ENCODE measurements at regions not wholly inside any gene's neighbourhood (a gene's known extent, or its start where the extent isn't known, plus 50 kb on each side); places are given as distances from the start of the nearest gene placed in this dataset.

GRCh38 chr11:45067966-45068365 is 78.5 kb upstream of the PRDM11 start:
- H3K4me1 ChIP-seq (ENCODE audit: control insufficient read depth in 2 of 2, insufficient read depth in 2 of 2, low read length in 2 of 2) = peaks cover 6% of the 10 kb centered on the region in 2 donors
- no peak overlapping the region for H3K9ac ChIP-seq (ENCODE audit: low read length)
- no peak for TF ChIP-seq CTCF (IDR thresholded peaks at IDR 0.05)
- TF ChIP-seq EZH2 (IDR thresholded peaks at IDR 0.05; ENCODE audit: borderline replicate concordance, insufficient read depth, low read depth, low read length, poor library complexity, severe bottlenecking) = no peak
- no peak overlapping the region for H2AFZ ChIP-seq (ENCODE audit: insufficient read depth, low read depth, low read length, poor library complexity, severe bottlenecking)
- ChIA-PET CTCF (interaction anchor here (0.7 to 1.5 kb wide), 4 partner anchors 10 to 109 kb away, joined by 3 to 4 read pairs (median 3); no protein-coding TSS in a partner anchor), POLR2A (interaction anchor here (0.7 kb wide), 1 partner anchor 42 kb away, joined by 3 read pairs; no protein-coding TSS in a partner anchor)
- DNase-seq = no peak
- H3K9me3 Mint-ChIP-seq (ENCODE audit: insufficient read depth) = no peaks in the 10 kb centered on the region
- ATAC-seq (ENCODE audit: low read depth) = no peak
- H4K20me1 ChIP-seq (ENCODE audit: control insufficient read depth, insufficient read depth, low read length, poor library complexity, severe bottlenecking) = no peaks in the 10 kb centered on the region
- no peak overlapping the region for H3K27ac ChIP-seq (ENCODE audit: low read length in 2 of 2)
- H3K4me3 Mint-ChIP-seq = no peak overlapping the region
- H3K27ac Mint-ChIP-seq = no peak overlapping the region
- H3K4me3 ChIP-seq (ENCODE audit: control extremely low read depth in 1 of 5, extremely low read depth in 1 of 5, insufficient read depth in 1 of 5, low read depth in 2 of 5, low read length in 4 of 5) = no peak overlapping the region
- peaks cover 21% of the 10 kb centered on the region for H3K4me1 Mint-ChIP-seq
- H3K79me2 ChIP-seq (ENCODE audit: control insufficient read depth, insufficient read depth, low read length) = no peaks in the 10 kb centered on the region
- H3K36me3 ChIP-seq (replicated peaks in 1 of 2; ENCODE audit: control extremely low read depth in 1 of 2, control insufficient read depth in 1 of 2, extremely low read depth in 1 of 2, insufficient read depth in 2 of 2, low read length in 1 of 2) = no peaks in the 10 kb centered on the region
- H3K27me3 ChIP-seq (replicated peaks in 1 of 4; ENCODE audit: control extremely low read depth in 1 of 4, control insufficient read depth in 3 of 4, insufficient read depth in 4 of 4, low read length in 3 of 4) = no peaks in the 10 kb centered on the region
- WGBS (ENCODE audit: insufficient coverage) = 80% methylated on average over 1 of the region's 1 CpG
- intact Hi-C loops (cut with micrococcal nuclease) = no loop called here
- H3K4me2 ChIP-seq (replicated peaks; ENCODE audit: low read depth, low read length, poor library complexity, severe bottlenecking) = no peak overlapping the region
- no peaks in the 10 kb centered on the region for H3K27me3 Mint-ChIP-seq
- H3K9me3 ChIP-seq (ENCODE audit: control extremely low read depth in 1 of 3, control insufficient read depth in 2 of 3, insufficient read depth in 1 of 3, low read length in 2 of 3) = peaks cover 0 to 12% (median 12%) of the 10 kb centered on the region in 3 donors

- Mint-ChIP-seq H3K9me3 (ENCODE audit: insufficient read depth) (no peaks in the 10 kb centered on the region), H3K27me3 (no peaks in the 10 kb centered on the region), H3K4me1 (peaks cover 39% of the 10 kb centered on the region), H3K27ac (peak overlapping the region; percentile 5), H3K4me3 (no peak overlapping the region)
- TF ChIP-seq EZH2 (IDR thresholded peaks at IDR 0.05; ENCODE audit: borderline replicate concordance, insufficient read depth, low read depth, low read length, poor library complexity, severe bottlenecking) (no peak), CTCF (IDR thresholded peaks at IDR 0.05) (no peak)
- intact Hi-C loops (cut with micrococcal nuclease) = no loop called here
- peaks cover 22 to 31% of the 10 kb centered on the region in 2 donors for H3K4me1 ChIP-seq (ENCODE audit: control insufficient read depth in 2 of 2, insufficient read depth in 2 of 2, low read length in 2 of 2)
- no peak overlapping the region for H2AFZ ChIP-seq (ENCODE audit: insufficient read depth, low read depth, low read length, poor library complexity, severe bottlenecking)
- WGBS (ENCODE audit: insufficient coverage) = 100% methylated on average over 1 of the region's 1 CpG
- ChIA-PET CTCF (no interaction called here), POLR2A (no interaction called here)
- ATAC-seq (ENCODE audit: low read depth) (no peak), DNase-seq (no peak)
- no peak overlapping the region for H3K9ac ChIP-seq (ENCODE audit: low read length)
- H3K4me3 ChIP-seq (ENCODE audit: control extremely low read depth in 1 of 5, extremely low read depth in 1 of 5, insufficient read depth in 1 of 5, low read depth in 2 of 5, low read length in 4 of 5) = no peak overlapping the region
- no peaks in the 10 kb centered on the region for H4K20me1 ChIP-seq (ENCODE audit: control insufficient read depth, insufficient read depth, low read length, poor library complexity, severe bottlenecking)
- no peaks in the 10 kb centered on the region for H3K27me3 ChIP-seq (replicated peaks in 1 of 4; ENCODE audit: control extremely low read depth in 1 of 4, control insufficient read depth in 3 of 4, insufficient read depth in 4 of 4, low read length in 3 of 4)
- no peak overlapping the region for H3K27ac ChIP-seq (ENCODE audit: low read length in 2 of 2)
- H3K36me3 ChIP-seq (replicated peaks in 1 of 2; ENCODE audit: control extremely low read depth in 1 of 2, control insufficient read depth in 1 of 2, extremely low read depth in 1 of 2, insufficient read depth in 2 of 2, low read length in 1 of 2) = no peaks in the 10 kb centered on the region
- H3K9me3 ChIP-seq (ENCODE audit: control extremely low read depth in 1 of 3, control insufficient read depth in 2 of 3, insufficient read depth in 1 of 3, low read length in 2 of 3) = peaks cover 0 to 4% (median 3%) of the 10 kb centered on the region in 3 donors
- H3K4me2 ChIP-seq (replicated peaks; ENCODE audit: low read depth, low read length, poor library complexity, severe bottlenecking) = no peak overlapping the region
- H3K79me2 ChIP-seq (ENCODE audit: control insufficient read depth, insufficient read depth, low read length) = no peaks in the 10 kb centered on the region
These were observed 75.2 kb upstream of the PRDM11 start for GRCh38 chr11:45071232-45071631.
